ENCODE measurements at regions not wholly inside any gene's neighbourhood (a gene's known extent, or its start where the extent isn't known, plus 50 kb on each side); places are given as distances from the start of the nearest gene placed in this dataset.
A peak's percentile ranks its signal among the peaks of the same experiment; 100 is the strongest.

- H3K27ac ChIP-seq, result no peak overlapping the region
These were observed 72.2 kb downstream of the RWDD4 start for GRCh38 chr4:183586824-183587223.

GRCh38 chr4:183588169-183588675 lies 70.8 kb downstream of the RWDD4 start:
- H3K27me3 ChIP-seq, result no peaks in the 10 kb centered on the region
- H3K4me1 ChIP-seq, result no peaks in the 10 kb centered on the region
- no peaks in the 10 kb centered on the region for H3K9me3 ChIP-seq
- H3K27ac ChIP-seq, result no peak overlapping the region
- peak in 1 of 2 donors; percentile 93 for DNase-seq (ENCODE audit: extremely low spot score in 2 of 2)
- peak overlapping the region; percentile 2 to 18 for H3K4me3 ChIP-seq
- no peaks in the 10 kb centered on the region for H3K36me3 ChIP-seq
- intact Hi-C loops (cut with DNase I), result loop anchor here (5.0 kb wide), 1 partner anchor 86 kb away; no protein-coding TSS in a partner anchor
- TF ChIP-seq CTCF (IDR thresholded peaks at IDR 0.05), result no peak
- peak; percentile 48 to 81 for TF ChIP-seq POLR2AphosphoS5 (IDR thresholded peaks at IDR 0.05; ENCODE audit: insufficient read depth in 1 of 2, low read depth in 1 of 2)
- TF ChIP-seq POLR2A (IDR thresholded peaks at IDR 0.05), result no peak

More at GRCh38 chr4:183586824-183587223, 72.2 kb downstream of the RWDD4 start:
- Histone ChIP-seq H3K4me3 (no peak overlapping the region), H3K36me3 (no peaks in the 10 kb centered on the region), H3K4me1 (no peaks in the 10 kb centered on the region), H3K27me3 (no peaks in the 10 kb centered on the region), H3K9me3 (no peaks in the 10 kb centered on the region)
- peak in 1 of 2 donors; percentile 71 for DNase-seq (ENCODE audit: extremely low spot score in 2 of 2)
- TF ChIP-seq POLR2A (IDR thresholded peaks at IDR 0.05) (no peak), CTCF (IDR thresholded peaks at IDR 0.05) (no peak), POLR2AphosphoS5 (IDR thresholded peaks at IDR 0.05; ENCODE audit: insufficient read depth in 1 of 2, low read depth in 1 of 2) (no peak)
- intact Hi-C loops (cut with DNase I), result loop anchor here (5.0 kb wide), 1 partner anchor 85 kb away; no protein-coding TSS in a partner anchor

- peak in 1 of 2 donors; percentile 72 for DNase-seq (ENCODE audit: extremely low spot score in 2 of 2)
- Histone ChIP-seq H3K27ac (no peak overlapping the region), H3K4me1 (no peaks in the 10 kb centered on the region), H3K27me3 (no peaks in the 10 kb centered on the region), H3K36me3 (no peaks in the 10 kb centered on the region), H3K4me3 (peak overlapping the region in 1 of 2 donors; percentile 18), H3K9me3 (no peaks in the 10 kb centered on the region)
- TF ChIP-seq CTCF (IDR thresholded peaks at IDR 0.05) (no peak), POLR2AphosphoS5 (IDR thresholded peaks at IDR 0.05; ENCODE audit: insufficient read depth in 1 of 2, low read depth in 1 of 2) (no peak), POLR2A (IDR thresholded peaks at IDR 0.05) (no peak)
- intact Hi-C loops (cut with DNase I), result loop anchor here (5.0 kb wide), 1 partner anchor 86 kb away; no protein-coding TSS in a partner anchor
These were observed 70.3 kb downstream of the RWDD4 start for GRCh38 chr4:183588691-183589090.

GRCh38 chr4:183589461-183590099 lies 69.4 kb downstream of the RWDD4 start:
- DNase-seq (ENCODE audit: extremely low spot score in 2 of 2), result peak in 1 of 2 donors; percentile 47
- intact Hi-C loops (cut with DNase I), result loop anchor here (5.0 kb wide), 1 partner anchor 87 kb away; no protein-coding TSS in a partner anchor
- H3K9me3 ChIP-seq, result no peaks in the 10 kb centered on the region
- H3K4me3 ChIP-seq, result no peak overlapping the region
- TF ChIP-seq POLR2AphosphoS5 (IDR thresholded peaks at IDR 0.05; ENCODE audit: insufficient read depth in 1 of 2, low read depth in 1 of 2) (no peak), CTCF (IDR thresholded peaks at IDR 0.05) (no peak), POLR2A (IDR thresholded peaks at IDR 0.05) (no peak)
- no peaks in the 10 kb centered on the region for H3K4me1 ChIP-seq
- H3K27me3 ChIP-seq, result no peaks in the 10 kb centered on the region
- H3K27ac ChIP-seq, result no peak overlapping the region
- H3K36me3 ChIP-seq, result no peaks in the 10 kb centered on the region

All from vagina (tissue), 2 donors.